ENCODE measurements at regions not wholly inside any gene's neighbourhood (a gene's known extent, or its start where the extent isn't known, plus 50 kb on each side); places are given as distances from the start of the nearest gene placed in this dataset.

DNA sequence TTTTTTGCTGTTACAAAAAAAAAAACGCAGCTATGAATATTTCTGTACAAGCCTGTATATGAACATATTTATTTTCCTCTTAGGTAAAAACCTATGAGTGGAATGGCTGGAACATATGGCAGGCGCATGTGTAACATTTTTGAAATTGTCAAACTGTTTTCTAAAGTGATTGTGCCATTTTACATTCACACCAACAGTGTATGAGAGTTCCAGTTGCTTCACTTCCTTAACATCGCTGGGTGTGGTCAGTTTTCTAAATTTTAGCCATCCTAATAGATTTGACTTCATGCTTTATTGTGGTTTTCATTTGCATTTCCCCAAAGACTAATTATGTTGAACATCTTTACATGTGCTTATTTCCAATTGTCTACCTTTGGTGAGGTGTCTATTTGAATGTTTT, 306.8 kb downstream of the KCNRG start:
- Histone ChIP-seq H3K9me3 (ENCODE audit: control insufficient read depth, insufficient read depth, low read depth, low read length) (no peaks in the 10 kb centered on the region), H3K27ac (ENCODE audit: extremely low read depth, low read depth, low read length) (no peak overlapping the region), H3K4me3 (ENCODE audit: low read depth, low read length) (no peak overlapping the region), H3K4me1 (ENCODE audit: control insufficient read depth, insufficient read depth, low read length) (peaks cover 9% of the 10 kb centered on the region), H3K36me3 (ENCODE audit: control insufficient read depth in 2 of 2, insufficient read depth in 1 of 2, low read length in 2 of 2) (no peaks in the 10 kb centered on the region)
- ChIA-PET POLR2A (no interaction called here), CTCF (interaction anchor here (0.6 kb wide), 1 partner anchor 167 kb away, joined by 4 read pairs; no protein-coding TSS in a partner anchor)
- TF ChIP-seq, protein P1, sequence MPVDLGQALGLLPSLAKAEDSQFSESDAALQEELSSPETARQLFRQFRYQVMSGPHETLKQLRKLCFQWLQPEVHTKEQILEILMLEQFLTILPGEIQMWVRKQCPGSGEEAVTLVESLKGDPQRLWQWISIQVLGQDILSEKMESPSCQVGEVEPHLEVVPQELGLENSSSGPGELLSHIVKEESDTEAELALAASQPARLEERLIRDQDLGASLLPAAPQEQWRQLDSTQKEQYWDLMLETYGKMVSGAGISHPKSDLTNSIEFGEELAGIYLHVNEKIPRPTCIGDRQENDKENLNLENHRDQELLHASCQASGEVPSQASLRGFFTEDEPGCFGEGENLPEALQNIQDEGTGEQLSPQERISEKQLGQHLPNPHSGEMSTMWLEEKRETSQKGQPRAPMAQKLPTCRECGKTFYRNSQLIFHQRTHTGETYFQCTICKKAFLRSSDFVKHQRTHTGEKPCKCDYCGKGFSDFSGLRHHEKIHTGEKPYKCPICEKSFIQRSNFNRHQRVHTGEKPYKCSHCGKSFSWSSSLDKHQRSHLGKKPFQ (tag by site-specific recombination; IDR thresholded peaks at IDR 0.05) = no peak
- TF ChIP-seq, protein P2, sequence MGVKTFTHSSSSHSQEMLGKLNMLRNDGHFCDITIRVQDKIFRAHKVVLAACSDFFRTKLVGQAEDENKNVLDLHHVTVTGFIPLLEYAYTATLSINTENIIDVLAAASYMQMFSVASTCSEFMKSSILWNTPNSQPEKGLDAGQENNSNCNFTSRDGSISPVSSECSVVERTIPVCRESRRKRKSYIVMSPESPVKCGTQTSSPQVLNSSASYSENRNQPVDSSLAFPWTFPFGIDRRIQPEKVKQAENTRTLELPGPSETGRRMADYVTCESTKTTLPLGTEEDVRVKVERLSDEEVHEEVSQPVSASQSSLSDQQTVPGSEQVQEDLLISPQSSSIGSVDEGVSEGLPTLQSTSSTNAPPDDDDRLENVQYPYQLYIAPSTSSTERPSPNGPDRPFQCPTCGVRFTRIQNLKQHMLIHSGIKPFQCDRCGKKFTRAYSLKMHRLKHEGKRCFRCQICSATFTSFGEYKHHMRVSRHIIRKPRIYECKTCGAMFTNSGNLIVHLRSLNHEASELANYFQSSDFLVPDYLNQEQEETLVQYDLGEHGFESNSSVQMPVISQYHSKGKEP (tag by site-specific recombination; IDR thresholded peaks at IDR 0.05) = no peak
- no peak for TF ChIP-seq ZSCAN30 (tag by site-specific recombination; IDR thresholded peaks at IDR 0.05)

DNA sequence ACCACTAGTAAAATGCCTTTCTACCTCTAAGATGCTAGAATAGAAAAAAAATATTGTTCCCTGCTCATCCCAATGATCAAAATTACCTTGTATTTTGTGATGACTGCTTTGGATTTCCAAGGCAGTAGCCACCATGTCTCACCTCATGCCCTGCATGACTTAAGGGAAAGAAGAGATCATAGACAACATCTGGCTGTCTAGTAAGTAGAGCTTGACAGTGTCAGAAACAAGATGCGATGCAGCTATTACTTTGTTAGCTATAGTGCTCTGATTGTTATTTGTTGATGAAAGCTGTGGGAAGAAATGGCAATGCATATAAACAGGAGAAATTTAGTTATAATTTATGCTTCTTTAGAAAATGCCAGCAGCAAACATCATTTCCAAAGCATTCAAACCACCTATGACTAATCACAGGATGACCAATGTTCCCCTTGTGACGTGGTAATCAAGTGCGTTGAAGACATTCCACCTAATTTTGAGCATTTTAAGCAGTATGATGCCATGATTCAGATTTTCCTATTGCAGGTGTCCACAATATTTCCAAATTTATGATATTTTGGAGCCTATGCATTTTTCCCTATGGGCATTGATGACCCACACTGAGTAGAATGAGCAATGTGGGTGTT, 308.3 kb downstream of the KCNRG start:
- Histone ChIP-seq H3K4me3 (ENCODE audit: low read depth, low read length) (no peak overlapping the region), H3K27ac (ENCODE audit: extremely low read depth, low read depth, low read length) (no peak overlapping the region), H3K36me3 (ENCODE audit: control insufficient read depth in 2 of 2, insufficient read depth in 1 of 2, low read length in 2 of 2) (no peaks in the 10 kb centered on the region), H3K9me3 (ENCODE audit: control insufficient read depth, insufficient read depth, low read depth, low read length) (no peaks in the 10 kb centered on the region), H3K4me1 (ENCODE audit: control insufficient read depth, insufficient read depth, low read length) (peaks cover 9% of the 10 kb centered on the region)
- ChIA-PET CTCF (no interaction called here), POLR2A (no interaction called here)
- TF ChIP-seq ZNF660 (tag by site-specific recombination; IDR thresholded peaks at IDR 0.05) = peak; percentile 77; the same call in 1 of the 2 replicates
- peak; percentile 43; the same call in 1 of the 2 replicates for TF ChIP-seq ZNF629 (tag by site-specific recombination; IDR thresholded peaks at IDR 0.05)
- TF ChIP-seq ZNF121 (tag by site-specific recombination; IDR thresholded peaks at IDR 0.05) = no peak
- 0 out of 2 replicates have a peak, but pooled peaks have one; percentile 18 for TF ChIP-seq ZNF366 (tag by site-specific recombination; conservative IDR thresholded peaks at IDR 0.05)
- no peak for TF ChIP-seq GLIS2 (tag by site-specific recombination; IDR thresholded peaks at IDR 0.05)

DNA sequence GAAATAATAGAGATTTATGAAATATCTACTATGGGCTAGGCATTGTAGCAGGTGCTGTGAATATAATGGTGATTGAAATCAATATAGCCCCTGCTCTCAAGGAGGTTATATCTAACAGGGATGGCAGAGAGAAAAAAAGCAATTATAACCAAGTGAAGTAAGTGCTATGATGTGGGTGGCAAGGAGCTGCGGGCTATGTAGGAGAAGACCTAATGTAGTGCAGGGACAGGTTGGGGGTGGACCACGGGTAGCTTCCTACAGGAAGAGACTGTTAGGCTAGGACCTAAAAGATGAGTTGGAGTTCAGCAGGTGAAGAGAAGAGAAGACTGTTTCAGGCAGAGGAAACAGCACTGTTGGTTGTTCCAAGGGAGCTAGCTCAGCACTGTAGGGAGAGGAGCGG, 311.0 kb downstream of the KCNRG start:
- POLR2A ChIA-PET = no interaction called here
- TF ChIP-seq ZNF266 (tag by site-specific recombination; IDR thresholded peaks at IDR 0.05; ENCODE audit: low read depth) = no peak
- TF ChIP-seq, protein P3, sequence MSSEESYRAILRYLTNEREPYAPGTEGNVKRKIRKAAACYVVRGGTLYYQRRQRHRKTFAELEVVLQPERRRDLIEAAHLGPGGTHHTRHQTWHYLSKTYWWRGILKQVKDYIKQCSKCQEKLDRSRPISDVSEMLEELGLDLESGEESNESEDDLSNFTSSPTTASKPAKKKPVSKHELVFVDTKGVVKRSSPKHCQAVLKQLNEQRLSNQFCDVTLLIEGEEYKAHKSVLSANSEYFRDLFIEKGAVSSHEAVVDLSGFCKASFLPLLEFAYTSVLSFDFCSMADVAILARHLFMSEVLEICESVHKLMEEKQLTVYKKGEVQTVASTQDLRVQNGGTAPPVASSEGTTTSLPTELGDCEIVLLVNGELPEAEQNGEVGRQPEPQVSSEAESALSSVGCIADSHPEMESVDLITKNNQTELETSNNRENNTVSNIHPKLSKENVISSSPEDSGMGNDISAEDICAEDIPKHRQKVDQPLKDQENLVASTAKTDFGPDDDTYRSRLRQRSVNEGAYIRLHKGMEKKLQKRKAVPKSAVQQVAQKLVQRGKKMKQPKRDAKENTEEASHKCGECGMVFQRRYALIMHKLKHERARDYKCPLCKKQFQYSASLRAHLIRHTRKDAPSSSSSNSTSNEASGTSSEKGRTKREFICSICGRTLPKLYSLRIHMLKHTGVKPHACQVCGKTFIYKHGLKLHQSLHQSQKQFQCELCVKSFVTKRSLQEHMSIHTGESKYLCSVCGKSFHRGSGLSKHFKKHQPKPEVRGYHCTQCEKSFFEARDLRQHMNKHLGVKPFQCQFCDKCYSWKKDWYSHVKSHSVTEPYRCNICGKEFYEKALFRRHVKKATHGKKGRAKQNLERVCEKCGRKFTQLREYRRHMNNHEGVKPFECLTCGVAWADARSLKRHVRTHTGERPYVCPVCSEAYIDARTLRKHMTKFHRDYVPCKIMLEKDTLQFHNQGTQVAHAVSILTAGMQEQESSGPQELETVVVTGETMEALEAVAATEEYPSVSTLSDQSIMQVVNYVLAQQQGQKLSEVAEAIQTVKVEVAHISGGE (tag by site-specific recombination; conservative IDR thresholded peaks at IDR 0.05; ENCODE audit: low read depth) = no peak
- TF ChIP-seq, protein P4, sequence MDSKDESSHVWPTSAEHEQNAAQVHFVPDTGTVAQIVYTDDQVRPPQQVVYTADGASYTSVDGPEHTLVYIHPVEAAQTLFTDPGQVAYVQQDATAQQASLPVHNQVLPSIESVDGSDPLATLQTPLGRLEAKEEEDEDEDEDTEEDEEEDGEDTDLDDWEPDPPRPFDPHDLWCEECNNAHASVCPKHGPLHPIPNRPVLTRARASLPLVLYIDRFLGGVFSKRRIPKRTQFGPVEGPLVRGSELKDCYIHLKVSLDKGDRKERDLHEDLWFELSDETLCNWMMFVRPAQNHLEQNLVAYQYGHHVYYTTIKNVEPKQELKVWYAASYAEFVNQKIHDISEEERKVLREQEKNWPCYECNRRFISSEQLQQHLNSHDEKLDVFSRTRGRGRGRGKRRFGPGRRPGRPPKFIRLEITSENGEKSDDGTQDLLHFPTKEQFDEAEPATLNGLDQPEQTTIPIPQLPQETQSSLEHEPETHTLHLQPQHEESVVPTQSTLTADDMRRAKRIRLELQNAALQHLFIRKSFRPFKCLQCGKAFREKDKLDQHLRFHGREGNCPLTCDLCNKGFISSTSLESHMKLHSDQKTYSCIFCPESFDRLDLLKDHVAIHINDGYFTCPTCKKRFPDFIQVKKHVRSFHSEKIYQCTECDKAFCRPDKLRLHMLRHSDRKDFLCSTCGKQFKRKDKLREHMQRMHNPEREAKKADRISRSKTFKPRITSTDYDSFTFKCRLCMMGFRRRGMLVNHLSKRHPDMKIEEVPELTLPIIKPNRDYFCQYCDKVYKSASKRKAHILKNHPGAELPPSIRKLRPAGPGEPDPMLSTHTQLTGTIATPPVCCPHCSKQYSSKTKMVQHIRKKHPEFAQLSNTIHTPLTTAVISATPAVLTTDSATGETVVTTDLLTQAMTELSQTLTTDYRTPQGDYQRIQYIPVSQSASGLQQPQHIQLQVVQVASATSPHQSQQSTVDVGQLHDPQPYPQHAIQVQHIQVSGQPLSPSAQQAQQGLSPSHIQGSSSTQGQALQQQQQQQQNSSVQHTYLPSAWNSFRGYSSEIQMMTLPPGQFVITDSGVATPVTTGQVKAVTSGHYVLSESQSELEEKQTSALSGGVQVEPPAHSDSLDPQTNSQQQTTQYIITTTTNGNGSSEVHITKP (tag by site-specific recombination; IDR thresholded peaks at IDR 0.05) = no peak
- TF ChIP-seq, protein P5, sequence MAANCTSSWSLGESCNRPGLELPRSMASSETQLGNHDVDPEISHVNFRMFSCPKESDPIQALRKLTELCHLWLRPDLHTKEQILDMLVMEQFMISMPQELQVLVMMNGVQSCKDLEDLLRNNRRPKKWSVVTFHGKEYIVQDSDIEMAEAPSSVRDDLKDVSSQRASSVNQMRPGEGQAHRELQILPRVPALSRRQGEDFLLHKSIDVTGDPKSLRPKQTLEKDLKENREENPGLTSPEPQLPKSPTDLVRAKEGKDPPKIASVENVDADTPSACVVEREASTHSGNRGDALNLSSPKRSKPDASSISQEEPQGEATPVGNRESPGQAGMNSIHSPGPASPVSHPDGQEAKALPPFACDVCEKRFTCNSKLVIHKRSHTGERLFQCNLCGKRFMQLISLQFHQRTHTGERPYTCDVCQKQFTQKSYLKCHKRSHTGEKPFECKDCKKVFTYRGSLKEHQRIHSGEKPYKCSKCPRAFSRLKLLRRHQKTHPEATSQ (tag by site-specific recombination; IDR thresholded peaks at IDR 0.05) = no peak
- TF ChIP-seq ZFHX2 (tag by site-specific recombination; conservative IDR thresholded peaks at IDR 0.05) = peak; percentile 50
- peak; percentile 56 for TF ChIP-seq EGR2 (tag by site-specific recombination; IDR thresholded peaks at IDR 0.05; ENCODE audit: low read depth)
- TF ChIP-seq YY1 (tag by site-specific recombination; IDR thresholded peaks at IDR 0.05) = no peak
- 0 out of 2 replicates have a peak, but pooled peaks have one; percentile 9 for TF ChIP-seq ZNF10 (tag by site-specific recombination; IDR thresholded peaks at IDR 0.05)
- TF ChIP-seq ZBTB8A (tag by site-specific recombination; IDR thresholded peaks at IDR 0.05) = no peak
- TF ChIP-seq ZNF747 (tag by site-specific recombination; IDR thresholded peaks at IDR 0.05) = no peak
- H3K27ac ChIP-seq (ENCODE audit: extremely low read depth, low read depth, low read length) = no peak overlapping the region
- no peaks in the 10 kb centered on the region for H3K36me3 ChIP-seq (ENCODE audit: control insufficient read depth in 2 of 2, insufficient read depth in 1 of 2, low read length in 2 of 2)
- no peak overlapping the region for H3K4me3 ChIP-seq (ENCODE audit: low read depth, low read length)
- H3K4me1 ChIP-seq (ENCODE audit: control insufficient read depth, insufficient read depth, low read length) = no peaks in the 10 kb centered on the region
- H3K9me3 ChIP-seq (ENCODE audit: control insufficient read depth, insufficient read depth, low read depth, low read length) = no peaks in the 10 kb centered on the region
- CTCF ChIA-PET = no interaction called here

Measured in HEK293 (cell line).